ENCODE measurements at regions not wholly inside any gene's neighbourhood (a gene's known extent, or its start where the extent isn't known, plus 50 kb on each side); places are given as distances from the start of the nearest gene placed in this dataset.

DNA sequence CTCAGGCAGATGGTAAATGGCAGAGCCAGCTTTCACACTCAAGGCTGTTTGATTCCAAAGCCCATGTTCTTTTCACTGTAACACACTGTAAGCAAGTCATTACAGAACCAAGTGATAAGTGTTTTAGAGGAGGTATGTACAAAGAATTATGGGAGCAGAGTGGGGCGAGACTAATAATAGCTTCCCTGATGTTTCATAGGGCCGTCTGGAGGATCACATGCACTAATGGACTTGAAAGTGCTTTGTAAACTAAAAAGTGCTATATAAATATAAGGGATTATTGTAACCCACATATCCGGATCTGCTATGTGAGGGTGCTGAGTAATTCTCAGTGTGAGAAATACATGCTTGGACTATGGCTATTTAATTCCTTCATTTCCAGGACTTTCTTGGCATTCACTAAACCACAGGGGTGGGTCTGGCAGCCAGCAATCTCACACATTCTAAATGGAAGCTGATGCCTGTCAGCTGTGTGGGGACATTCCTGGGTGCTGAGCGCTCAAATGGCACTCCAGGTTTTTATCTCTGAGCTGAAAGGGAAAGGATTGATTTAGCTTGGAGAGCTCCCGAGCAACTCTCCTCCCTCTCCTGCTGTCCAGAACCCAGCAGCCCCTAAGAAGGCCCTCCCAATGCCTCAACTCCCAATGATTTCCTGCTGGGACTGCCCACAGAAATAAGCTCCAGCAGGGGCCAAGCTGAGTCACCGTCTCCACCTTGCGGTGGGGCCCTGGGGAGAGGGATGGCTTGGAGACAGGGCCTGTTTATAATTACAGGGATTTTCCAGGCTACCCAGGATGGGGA, 222.8 kb downstream of the SOX11 start:
- no peak for DNase-seq (ENCODE audit: insufficient read length, low spot score)
- TF ChIP-seq POLR2A (IDR thresholded peaks at IDR 0.05; ENCODE audit: low read depth, low read length): no peak
- no peak for FAIRE-seq

DNA sequence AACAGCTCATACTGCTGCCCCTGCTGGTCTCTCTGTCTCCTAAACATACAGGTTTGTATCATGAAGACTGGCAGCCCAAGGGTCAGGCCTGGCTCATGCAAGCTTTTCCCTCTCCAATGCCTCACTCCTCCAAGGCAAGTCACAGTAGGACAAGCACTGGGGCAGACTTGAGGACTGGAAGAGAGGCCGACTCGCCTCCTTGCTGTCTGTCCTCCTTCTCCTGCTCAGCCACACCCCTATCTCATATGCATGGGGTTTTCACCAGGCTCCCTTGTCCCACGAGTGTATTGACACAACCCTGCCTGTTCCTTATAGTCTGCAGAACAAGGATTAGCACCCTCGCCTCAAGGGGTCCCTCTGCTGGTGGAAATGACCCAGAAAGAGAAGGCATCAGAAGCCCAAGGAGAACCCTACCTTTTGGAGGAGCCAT, 223.7 kb downstream of the SOX11 start:
- no peak for DNase-seq (ENCODE audit: insufficient read length, low spot score)
- TF ChIP-seq POLR2A (IDR thresholded peaks at IDR 0.05; ENCODE audit: low read depth, low read length): no peak
- FAIRE-seq: no peak

DNA sequence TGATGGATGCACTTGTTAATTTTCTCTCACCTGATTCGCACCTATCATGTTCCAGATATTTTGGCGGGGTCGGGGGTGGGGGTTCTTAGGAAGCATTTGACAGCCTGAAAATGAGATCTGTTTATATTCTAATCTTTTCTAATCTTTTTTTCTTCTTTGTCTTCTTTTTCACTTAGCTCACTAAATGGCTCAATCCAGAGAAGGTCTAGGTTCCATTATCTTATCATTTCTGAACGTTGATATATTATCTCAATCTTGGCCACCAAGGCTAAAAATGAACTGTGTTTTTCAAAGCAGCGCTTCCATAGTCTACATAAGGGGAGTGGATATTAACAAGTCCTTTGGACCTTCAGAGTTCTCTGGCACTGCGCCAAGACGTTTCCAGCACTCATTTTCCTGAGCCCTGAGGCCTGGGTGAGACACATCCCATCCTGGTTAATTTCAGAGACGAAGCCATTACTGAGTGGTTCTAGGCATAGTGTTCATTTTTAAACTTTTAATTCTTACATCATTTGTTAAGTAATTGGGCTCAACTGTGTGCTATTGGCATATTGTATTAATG, 229.0 kb downstream of the SOX11 start:
- no peak for DNase-seq (ENCODE audit: insufficient read length, low spot score)

DNA sequence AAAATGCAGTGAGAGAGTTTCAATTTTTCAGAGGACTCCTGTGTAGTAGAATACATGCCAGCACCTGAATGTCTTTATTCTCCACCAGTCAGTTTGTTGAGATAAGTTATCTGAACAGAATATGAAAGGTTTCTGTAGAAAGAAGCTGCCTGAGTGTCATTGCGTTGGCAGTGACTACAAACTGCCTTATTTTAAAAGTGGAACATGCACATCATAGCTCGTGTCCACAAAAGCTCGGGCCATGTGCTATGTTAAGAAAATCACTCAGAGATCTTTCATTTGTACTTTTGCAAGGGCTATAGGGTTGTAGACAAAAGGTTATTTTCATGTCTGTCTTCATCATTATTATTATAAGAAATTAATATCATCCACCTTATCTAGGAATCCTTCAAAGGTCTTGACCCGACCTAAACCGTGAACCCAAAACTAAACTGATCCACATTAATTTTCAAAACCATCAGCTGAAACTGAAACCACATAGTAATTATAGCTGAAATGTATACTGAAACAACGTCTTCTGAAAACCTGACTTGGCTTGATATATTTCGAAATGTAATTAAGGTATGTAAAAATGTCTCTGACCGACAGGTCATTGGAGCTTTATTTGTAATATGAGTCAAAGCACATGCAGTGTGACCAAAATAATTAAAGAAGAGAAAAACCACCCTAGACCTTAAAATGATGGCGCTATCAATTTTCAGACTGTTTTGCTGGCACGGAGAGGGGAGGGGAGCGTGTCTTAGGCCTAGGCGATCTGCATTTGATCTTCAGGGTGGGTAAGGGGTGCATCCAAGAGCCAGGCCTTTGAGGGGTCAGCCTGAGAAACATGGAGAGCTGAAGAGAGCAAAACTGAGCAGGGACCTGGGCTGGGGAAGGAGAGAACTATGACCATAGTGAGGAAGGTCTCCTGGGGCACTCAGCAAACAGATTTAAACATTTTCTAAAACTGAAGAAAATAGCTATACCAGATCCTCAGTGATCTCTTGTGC, 232.1 kb downstream of the SOX11 start:
- DNase-seq (ENCODE audit: insufficient read length, low spot score): no peak
- no peak for FAIRE-seq
- TF ChIP-seq POLR2A (IDR thresholded peaks at IDR 0.05; ENCODE audit: low read depth, low read length): no peak

More for the DNA sequence above, 229.0 kb downstream of the SOX11 start:
- no peak for FAIRE-seq
- TF ChIP-seq POLR2A (IDR thresholded peaks at IDR 0.05; ENCODE audit: low read depth, low read length): no peak

DNA sequence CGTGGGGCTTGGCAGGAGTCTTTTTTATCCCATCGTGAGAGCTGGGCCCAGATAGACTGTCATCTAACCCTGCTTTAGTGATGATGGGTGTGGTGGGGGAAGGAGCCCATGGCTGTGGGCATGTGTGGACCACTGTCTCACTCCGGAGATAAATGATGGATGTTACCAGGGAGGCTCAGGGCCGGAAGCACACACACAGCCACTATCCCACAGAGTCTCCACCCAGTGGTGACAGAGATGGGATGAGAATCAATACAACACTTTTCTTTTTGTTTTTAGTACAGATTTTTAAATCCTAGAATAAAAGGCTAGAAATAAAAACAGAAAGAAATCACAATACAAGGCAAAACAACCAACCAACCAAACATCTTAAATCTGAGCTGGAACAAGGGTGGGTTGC, 233.4 kb downstream of the SOX11 start:
- no peak for TF ChIP-seq POLR2A (IDR thresholded peaks at IDR 0.05; ENCODE audit: low read depth, low read length)
- FAIRE-seq: no peak
- no peak for DNase-seq (ENCODE audit: insufficient read length, low spot score)

DNA sequence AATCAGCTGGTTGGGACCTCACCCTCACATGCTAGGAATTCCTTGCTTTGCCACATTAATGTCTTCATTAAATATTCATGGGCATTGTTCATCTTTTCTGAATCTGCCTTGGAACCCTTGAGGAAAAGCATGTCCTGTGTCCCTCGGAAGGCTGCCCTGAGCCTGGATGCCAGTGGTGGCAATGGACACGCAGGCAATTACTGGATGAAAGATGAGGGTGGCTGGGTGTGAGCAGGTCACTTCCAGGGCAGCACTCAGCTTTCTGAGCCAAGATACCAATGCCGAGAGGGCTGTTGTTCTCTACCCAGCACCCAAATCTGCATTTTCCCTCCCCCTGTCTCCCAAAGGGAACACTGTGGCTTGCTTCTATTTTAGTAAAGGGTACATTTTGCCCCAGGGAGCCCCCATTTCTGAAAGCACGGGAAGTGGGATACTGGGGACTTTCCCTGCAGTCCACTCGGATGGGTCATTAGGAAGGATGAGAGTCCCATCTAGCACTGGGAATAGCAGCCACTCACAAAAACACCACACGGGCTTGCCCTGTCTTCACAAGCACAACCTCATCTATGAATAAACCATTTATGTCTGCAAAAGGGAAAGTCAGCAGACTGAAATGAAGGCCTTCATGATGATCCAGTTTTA, 234.8 kb downstream of the SOX11 start:
- DNase-seq (ENCODE audit: insufficient read length, low spot score) (no peak), FAIRE-seq (no peak)
- no peak for TF ChIP-seq POLR2A (IDR thresholded peaks at IDR 0.05; ENCODE audit: low read depth, low read length)

DNA sequence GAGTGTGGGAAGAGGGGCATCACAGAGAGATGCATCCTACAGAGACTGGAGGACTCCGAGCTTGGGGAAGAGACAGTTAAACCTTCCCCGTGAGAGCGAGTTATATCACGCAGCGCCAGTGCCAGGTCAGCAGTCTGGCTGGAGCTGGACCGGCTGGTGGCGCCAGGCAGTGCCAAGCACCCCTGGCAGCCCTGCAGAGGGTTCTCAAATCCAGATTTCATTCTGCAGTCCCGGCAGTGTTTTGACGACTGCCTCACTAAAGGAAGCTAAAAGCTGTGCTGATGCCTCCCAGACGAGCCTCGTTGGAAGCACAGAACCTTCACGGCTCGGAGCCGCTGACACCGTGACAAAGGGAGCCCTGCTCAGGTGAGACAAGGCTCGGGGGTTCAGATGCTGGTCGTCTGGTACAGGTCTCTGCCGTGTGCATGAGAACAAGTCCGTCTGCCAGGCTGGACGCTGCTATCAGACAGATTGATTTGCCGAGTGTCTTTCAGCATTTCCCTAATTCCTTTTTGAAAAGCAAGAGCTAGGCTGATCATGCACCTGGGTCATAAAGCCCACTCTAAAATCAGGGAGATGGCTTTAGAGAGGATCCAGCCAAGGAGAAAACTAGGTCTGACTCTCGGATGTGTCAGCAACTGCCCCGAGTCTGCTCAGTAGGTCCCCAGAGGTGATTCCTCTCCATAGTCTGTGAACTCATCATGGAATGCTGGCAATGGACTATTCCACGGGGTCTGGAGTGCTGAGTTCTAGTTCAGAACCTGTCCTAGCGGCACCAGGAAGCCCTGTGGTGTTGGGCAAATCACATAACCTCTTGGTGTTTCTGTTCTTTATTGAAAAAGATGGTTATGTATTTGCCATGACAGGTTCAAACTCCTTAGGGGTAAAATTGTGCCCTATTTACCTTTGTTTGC, 240.6 kb downstream of the SOX11 start:
- FAIRE-seq: no peak
- TF ChIP-seq POLR2A (IDR thresholded peaks at IDR 0.05; ENCODE audit: low read depth, low read length): no peak
- DNase-seq (ENCODE audit: insufficient read length, low spot score): no peak

DNA sequence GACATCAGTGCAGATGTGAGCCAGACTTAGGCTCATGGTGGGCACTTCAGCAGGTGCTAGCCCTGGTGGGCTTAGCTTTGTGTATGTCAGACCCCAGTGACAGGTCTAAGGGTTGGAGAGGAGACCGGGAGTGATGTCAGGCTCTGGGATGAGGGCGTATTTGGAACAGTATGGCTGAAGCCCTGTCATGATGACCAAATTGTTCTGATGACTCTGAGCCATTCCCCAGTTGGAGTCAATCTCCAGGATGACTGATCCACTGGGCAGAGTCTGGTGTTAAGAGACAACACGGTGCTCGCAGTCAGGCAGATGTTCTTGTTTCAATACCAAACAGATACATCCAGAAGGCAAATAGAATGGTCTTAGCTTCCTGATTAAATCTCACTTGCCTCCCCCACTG, 241.5 kb downstream of the SOX11 start:
- FAIRE-seq (no peak), DNase-seq (ENCODE audit: insufficient read length, low spot score) (no peak)
- TF ChIP-seq POLR2A (IDR thresholded peaks at IDR 0.05; ENCODE audit: low read depth, low read length): no peak

DNA sequence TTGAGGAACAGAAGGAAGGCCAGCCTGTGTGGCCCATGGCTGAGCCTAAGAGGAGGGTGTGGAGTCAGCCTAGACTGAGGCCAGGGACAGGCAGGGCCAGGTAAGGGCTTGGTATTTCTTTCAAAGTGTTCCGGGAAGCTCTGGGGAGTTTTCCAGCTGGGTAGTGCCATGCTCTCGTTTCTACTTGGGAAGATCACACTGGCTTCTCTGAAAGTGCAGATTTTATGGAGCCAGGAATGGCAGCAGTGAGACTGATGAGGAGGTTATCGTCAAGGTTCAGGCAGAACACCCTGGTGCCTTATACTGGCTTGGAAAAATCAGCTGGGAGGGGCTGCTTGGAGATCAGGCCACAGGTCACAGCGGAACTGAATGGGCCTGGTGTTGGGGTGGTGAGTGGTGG, 245.1 kb downstream of the SOX11 start:
- FAIRE-seq (no peak), DNase-seq (ENCODE audit: insufficient read length, low spot score) (no peak)
- no peak for TF ChIP-seq POLR2A (IDR thresholded peaks at IDR 0.05; ENCODE audit: low read depth, low read length)

DNA sequence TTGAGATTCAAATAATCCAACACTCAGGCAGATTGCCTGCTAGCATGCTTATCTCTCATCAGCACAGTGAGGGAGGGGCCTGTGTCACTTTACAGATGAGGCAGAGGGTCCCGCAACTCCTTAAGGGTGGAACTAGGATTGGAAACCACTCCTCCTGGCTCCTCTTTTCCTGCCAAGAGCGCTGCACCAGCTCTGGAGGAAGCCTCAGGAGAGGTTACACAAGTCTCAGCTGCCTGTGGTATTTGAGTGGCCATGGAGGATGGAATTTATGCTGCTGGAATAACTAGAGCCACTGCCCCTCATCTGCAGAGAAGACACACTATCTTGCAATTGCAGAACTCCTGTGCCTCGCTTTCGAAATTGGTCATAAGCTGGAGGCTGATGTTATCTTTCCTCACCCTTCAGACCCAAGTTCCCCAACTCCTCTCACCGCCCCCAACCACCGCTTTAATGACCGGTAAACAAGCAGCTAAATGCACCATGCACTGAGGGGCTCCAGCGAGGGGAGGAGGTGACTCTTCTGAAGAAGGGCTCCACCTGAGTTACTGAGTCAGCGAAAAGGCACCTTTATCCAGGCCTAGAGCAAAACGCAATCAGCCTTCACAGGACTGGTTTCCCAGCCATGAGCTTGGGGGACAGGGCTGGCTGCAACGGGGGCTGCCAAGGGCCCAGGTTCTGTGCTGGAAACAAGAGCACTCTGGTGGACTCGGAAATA, 245.8 kb downstream of the SOX11 start:
- no peak for FAIRE-seq
- TF ChIP-seq POLR2A (IDR thresholded peaks at IDR 0.05; ENCODE audit: low read depth, low read length): no peak
- DNase-seq (ENCODE audit: insufficient read length, low spot score): no peak

DNA sequence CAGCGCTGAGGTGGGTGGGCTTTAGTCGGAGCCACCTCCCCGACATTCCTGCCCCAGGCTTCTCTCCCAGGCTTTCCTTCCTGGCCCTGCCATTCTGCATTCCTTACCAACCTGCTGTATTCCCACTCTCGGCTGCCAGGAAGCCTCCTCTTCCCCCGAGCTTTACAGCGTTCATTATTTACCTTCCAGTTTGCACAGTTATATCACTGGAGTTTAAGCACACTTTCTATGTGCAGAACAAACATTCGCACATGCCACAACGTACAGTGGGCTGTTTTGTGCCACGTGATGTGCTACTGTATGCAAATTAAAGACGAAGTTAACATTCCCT, 246.3 kb downstream of the SOX11 start:
- DNase-seq (ENCODE audit: insufficient read length, low spot score) (no peak), FAIRE-seq (no peak)

DNA sequence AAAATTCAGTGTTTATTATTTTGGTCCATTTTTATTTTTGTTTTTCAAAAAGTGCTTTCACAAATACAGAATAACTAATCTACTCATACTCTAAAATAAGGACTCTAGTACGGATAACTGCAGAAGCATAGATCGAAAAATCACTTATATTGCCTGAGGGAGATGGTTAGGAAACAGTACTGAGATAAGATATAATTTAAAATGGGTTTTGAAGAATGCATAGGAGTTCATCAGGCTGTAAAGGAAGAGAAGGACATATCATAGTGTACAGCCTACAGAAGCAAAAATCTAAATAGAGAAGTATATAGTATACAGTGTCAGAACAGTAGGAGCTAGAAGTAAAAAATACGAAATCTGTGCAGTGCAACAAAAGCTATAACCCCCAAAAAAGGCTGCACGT, 247.4 kb downstream of the SOX11 start:
- FAIRE-seq: no peak
- TF ChIP-seq POLR2A (IDR thresholded peaks at IDR 0.05; ENCODE audit: low read depth, low read length): no peak
- no peak for DNase-seq (ENCODE audit: insufficient read length, low spot score)

More for the DNA sequence above, 246.3 kb downstream of the SOX11 start:
- no peak for TF ChIP-seq POLR2A (IDR thresholded peaks at IDR 0.05; ENCODE audit: low read depth, low read length)

All from H54 (cell line).